ENCODE measurements at regions not wholly inside any gene's neighbourhood (a gene's known extent, or its start where the extent isn't known, plus 50 kb on each side); places are given as distances from the start of the nearest gene placed in this dataset.

- no peaks in the 10 kb centered on the region for H3K27me3 ChIP-seq (ENCODE audit: control insufficient read depth, insufficient read depth, low read length)
- no peak overlapping the region for H3K9ac ChIP-seq (ENCODE audit: low read depth, low read length)
- no peaks in the 10 kb centered on the region for H3K9me1 ChIP-seq (ENCODE audit: insufficient read depth, low read length)
- H3K4me2 ChIP-seq (ENCODE audit: low read depth, low read length), result no peak overlapping the region
- H4K5ac ChIP-seq (ENCODE audit: low read depth, low read length), result no peak overlapping the region
- no peak overlapping the region for H3K56ac ChIP-seq (ENCODE audit: extremely low read depth, insufficient read depth, low read length)
- ATAC-seq (ENCODE audit: low read depth) (no peak), DNase-seq (no peak)
- no peaks in the 10 kb centered on the region for H3K4me1 ChIP-seq (ENCODE audit: control insufficient read depth, insufficient read depth, low read length)
- no peak overlapping the region for H4K8ac ChIP-seq (ENCODE audit: low read depth in 2 of 2, low read length in 2 of 2)
- H2BK120ac ChIP-seq (ENCODE audit: low read depth, low read length), result no peak overlapping the region
- dilution Hi-C loops (cut with HindIII; ENCODE audit: low sequenced_read_pairs, unreplicated experiment), result no loop called here
- H3K4me3 ChIP-seq (ENCODE audit: insufficient read depth, low read depth, low read length), result no peak overlapping the region
- H2AK9ac ChIP-seq (replicated peaks; ENCODE audit: low read depth, low read length, poor library complexity), result no peak overlapping the region
- no peak overlapping the region for H2BK5ac ChIP-seq (ENCODE audit: low read depth, low read length, poor library complexity, severe bottlenecking)
- no peaks in the 10 kb centered on the region for H3K79me1 ChIP-seq (ENCODE audit: low read depth in 1 of 2, low read length in 2 of 2)
- no peaks in the 10 kb centered on the region for H3K36me3 ChIP-seq (ENCODE audit: control insufficient read depth, insufficient read depth, low read length)
- ChIA-PET POLR2A (ENCODE audit: unreplicated experiment) (no interaction called here), CTCF (interaction anchor here (0.7 kb wide), 1 partner anchor 163 kb away, joined by 3 read pairs; no protein-coding TSS in a partner anchor)
- H4K20me1 ChIP-seq (ENCODE audit: insufficient read depth, low read length), result no peaks in the 10 kb centered on the region
- no peak overlapping the region for H2AFZ ChIP-seq (replicated peaks; ENCODE audit: low read length, poor library complexity)
- in situ Hi-C loops (cut with MboI; ENCODE audit: low sequenced_read_pairs), result no loop called here
- no peak for TF ChIP-seq SMC3 (IDR thresholded peaks at IDR 0.05; ENCODE audit: low read depth, low read length)
- no peak for TF ChIP-seq NFE2L2 (IDR thresholded peaks at IDR 0.05; ENCODE audit: low read depth, low read length)
- no peak for TF ChIP-seq ELK1 (IDR thresholded peaks at IDR 0.05; ENCODE audit: borderline replicate concordance, low read depth, low read length)
- no peak for TF ChIP-seq MAZ (IDR thresholded peaks at IDR 0.05; ENCODE audit: borderline replicate concordance, low read depth, low read length)
- no peak for TF ChIP-seq FOS (IDR thresholded peaks at IDR 0.05; ENCODE audit: low read depth, low read length)
- TF ChIP-seq USF2 (IDR thresholded peaks at IDR 0.05; ENCODE audit: low read depth, low read length), result no peak
- no peak for TF ChIP-seq CHD1 (IDR thresholded peaks at IDR 0.05; ENCODE audit: low read depth, low read length)
- intact Hi-C loops (cut with micrococcal nuclease), result no loop called here
- H3K4ac ChIP-seq (ENCODE audit: low read depth, low read length), result no peak overlapping the region
- no peak overlapping the region for H3K23ac ChIP-seq (ENCODE audit: low read depth, low read length)
- no peak overlapping the region for H2BK15ac ChIP-seq (ENCODE audit: low read depth, low read length)
- no peak overlapping the region for H2AK5ac ChIP-seq (ENCODE audit: low read depth, low read length)
- H2BK20ac ChIP-seq (ENCODE audit: low read depth, low read length), result no peak overlapping the region
- no TSS peak for BruUV-seq (replicated peaks)
- WGBS, 2 experiments (ENCODE audit: extremely low coverage in 2 of 2, insufficient read length in 1 of 2), result no CpG with 5 or more reads among the region's 2 CpGs
- no peak overlapping the region for H4K91ac ChIP-seq (ENCODE audit: insufficient read depth, low read depth, low read length)
- no peak overlapping the region for H3K14ac ChIP-seq (replicated peaks; ENCODE audit: low read depth, low read length)
- no peak overlapping the region for H3K18ac ChIP-seq (ENCODE audit: low read depth, low read length)
- no peaks in the 10 kb centered on the region for H3K9me3 ChIP-seq (ENCODE audit: control insufficient read depth, insufficient read depth, low read length)
- H3K27ac ChIP-seq (ENCODE audit: insufficient read depth, low read length), result no peak overlapping the region
These were observed 474.4 kb upstream of the AGTR1 start for GRCh38 chr3:148223266-148223665.

All from IMR-90 (cell line).